Omental fat pad (tissue), 3 donors: ENCODE measurements at regions not wholly inside any gene's neighbourhood (a gene's known extent, or its start where the extent isn't known, plus 50 kb on each side); places are given as distances from the start of the nearest gene placed in this dataset.

ENCODE experiments used
- ATAC-seq: fragments of 150-250 bp; one replicate; pipeline ENCODE4 v1.9.1; 2016; ENCODE audit warnings: mild to moderate bottlenecking, moderate library complexity; ENCODE audit not compliant: low FRiP score
- DNase-seq: peaks from one replicate; pipeline ENCODE4 v3.0.0-alpha.2; 2019; ENCODE audit warnings: low spot score
- TF ChIP-seq, protein P1 (sequence below), 3 donors: fragments of 450-650 bp; IDR thresholded peaks; one replicate each; pipeline ENCODE4 v1.5.1; 2016 to 2017; ENCODE audit warnings: antibody characterized with exemption in 3 of 3, mild to moderate bottlenecking in 3 of 3, moderate library complexity in 2 of 3

DNA sequence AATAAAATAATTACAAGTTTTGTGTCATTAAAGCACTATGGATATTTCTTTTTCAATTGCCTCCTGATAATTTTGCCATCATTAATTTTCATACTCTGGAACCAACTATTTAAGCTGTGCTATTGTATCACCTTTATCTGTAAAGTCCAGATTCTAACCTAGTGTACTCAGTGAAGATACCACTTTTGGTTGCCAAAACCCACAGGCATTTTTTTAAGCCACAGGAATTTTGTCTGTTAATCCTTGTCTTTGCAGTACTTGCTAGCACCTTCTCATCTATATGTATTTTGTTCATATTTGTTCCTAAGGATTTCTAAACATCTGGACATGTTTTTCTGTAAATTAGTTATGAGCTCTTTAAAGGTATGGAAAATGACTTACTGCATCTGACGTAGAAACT, 481.4 kb upstream of the DAB2 start:
- TF ChIP-seq, protein P1, sequence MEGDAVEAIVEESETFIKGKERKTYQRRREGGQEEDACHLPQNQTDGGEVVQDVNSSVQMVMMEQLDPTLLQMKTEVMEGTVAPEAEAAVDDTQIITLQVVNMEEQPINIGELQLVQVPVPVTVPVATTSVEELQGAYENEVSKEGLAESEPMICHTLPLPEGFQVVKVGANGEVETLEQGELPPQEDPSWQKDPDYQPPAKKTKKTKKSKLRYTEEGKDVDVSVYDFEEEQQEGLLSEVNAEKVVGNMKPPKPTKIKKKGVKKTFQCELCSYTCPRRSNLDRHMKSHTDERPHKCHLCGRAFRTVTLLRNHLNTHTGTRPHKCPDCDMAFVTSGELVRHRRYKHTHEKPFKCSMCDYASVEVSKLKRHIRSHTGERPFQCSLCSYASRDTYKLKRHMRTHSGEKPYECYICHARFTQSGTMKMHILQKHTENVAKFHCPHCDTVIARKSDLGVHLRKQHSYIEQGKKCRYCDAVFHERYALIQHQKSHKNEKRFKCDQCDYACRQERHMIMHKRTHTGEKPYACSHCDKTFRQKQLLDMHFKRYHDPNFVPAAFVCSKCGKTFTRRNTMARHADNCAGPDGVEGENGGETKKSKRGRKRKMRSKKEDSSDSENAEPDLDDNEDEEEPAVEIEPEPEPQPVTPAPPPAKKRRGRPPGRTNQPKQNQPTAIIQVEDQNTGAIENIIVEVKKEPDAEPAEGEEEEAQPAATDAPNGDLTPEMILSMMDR (IDR thresholded peaks at IDR 0.05), result no peak
- DNase-seq, result no peak
- no peak for ATAC-seq

DNA sequence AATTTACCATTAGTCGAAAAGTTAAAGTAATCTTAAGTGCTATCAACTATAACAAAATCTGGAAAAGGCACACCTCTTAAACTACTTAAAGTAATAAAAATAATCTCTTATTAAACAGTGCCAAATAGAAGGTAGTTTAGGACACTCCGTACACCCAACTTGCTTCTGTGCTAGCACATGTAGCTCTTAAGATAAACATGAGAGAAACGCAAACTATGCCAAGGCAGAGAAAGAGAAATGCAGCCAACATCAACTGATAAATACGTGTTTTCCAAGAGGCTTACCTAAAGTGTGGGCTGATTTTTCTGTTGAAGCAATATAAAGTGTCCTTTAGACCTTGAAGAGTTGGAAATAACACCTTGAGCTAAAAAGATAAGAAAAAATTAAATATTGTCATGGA, 480.6 kb upstream of the DAB2 start:
- ATAC-seq, result no peak
- TF ChIP-seq, protein P1 (IDR thresholded peaks at IDR 0.05), result no peak

DNA sequence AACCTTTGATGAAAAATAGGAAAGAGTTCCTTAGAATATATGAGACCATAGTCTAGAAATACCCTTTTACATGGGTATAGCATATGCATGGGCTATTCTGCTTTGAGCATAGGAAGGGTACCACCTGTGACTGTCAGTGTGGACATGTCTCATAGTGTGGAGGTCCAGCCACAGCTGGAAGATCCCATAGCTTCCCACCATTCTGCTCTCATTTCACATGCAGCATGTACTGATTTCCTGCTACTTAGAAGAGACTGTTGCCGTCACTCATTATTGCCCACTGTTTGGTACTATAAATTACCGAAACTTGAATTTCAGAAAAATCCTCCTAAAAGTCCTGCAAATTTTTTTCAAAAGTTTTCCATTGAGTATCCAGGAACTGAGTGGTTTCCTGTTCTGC, 477.8 kb upstream of the DAB2 start:
- TF ChIP-seq, protein P1 (IDR thresholded peaks at IDR 0.05), result no peak
- ATAC-seq, result no peak
- DNase-seq, result no peak

More for the DNA sequence above, 480.6 kb upstream of the DAB2 start:
- DNase-seq, result no peak

DNA sequence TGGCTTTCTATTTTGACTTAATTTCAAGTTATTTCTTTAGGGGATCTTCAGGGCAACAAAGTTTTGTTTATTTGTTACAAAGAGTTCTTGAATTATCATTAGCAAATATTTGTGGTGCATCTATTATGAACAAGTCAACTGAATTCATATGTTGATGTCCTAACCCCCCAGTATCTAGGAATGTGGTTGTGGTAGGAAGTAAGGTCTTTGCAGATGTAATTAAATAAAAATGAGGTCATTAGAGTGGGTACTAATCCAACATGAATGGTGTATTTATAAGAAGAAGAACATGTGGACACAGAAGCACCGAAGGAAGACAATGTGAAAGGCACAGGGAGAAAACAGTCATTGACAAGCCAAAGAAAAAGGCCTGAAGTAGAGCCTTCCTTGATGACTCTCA, 474.0 kb upstream of the DAB2 start:
- TF ChIP-seq, protein P1 (IDR thresholded peaks at IDR 0.05), result no peak
- DNase-seq, result no peak
- ATAC-seq, result no peak

DNA sequence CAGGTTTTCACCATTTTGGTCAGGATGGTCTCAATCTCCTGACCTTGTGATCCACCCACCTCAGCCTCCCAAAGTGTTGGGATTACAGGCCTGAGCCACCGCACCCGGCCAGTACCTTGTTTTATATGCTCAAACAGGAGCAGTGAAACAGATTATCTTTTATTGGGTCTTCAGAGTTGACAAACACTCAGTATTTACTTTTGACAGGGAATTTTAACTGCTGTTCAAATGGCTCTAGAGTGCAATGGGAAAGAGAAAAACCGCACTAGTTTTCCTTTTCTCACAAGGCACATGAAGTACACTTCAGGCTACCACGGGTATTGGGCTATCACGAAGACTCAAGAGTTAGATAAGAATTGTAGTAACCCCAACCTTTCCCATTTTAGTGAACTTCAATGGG, 471.9 kb upstream of the DAB2 start:
- TF ChIP-seq, protein P1 (IDR thresholded peaks at IDR 0.05), result no peak
- DNase-seq (no peak), ATAC-seq (no peak)

DNA sequence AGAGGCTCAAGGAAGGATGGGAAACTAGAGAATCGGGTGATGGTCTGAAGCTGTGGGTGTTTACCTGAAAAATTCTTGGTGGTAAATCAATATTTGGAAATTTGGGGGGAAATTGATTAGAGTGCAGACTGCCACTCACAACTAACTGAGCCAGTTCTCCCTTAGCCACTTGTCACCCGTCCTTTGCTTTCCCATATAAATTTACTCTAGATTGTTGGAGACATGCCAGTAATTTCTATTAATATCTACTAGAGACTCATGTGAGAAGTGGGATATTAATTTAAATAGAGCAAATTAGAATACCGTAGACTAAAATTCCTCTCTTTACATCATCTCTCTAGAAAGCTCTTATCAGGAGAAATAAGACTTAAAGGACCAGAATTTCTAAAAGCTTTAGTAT, 471.3 kb upstream of the DAB2 start:
- DNase-seq (no peak), ATAC-seq (no peak)
- TF ChIP-seq, protein P1 (IDR thresholded peaks at IDR 0.05), result no peak

DNA sequence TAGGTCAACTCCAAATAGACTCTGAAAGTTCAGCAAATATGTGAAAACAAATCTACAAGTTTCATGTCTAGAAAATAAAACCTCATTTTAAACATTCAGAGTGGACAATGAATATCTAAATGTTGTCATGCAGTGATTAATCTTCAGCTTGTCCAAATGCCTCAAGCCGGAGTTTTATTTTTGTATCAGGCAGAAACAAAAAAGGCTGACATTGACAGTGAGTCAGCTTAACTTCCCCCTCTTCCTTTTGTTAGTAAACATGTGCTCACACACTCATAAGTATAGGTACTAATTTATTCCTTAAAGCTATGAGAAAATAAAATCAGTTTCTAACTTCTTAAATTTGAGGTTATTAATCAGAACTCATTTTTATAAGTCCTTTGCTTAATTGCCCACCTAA, 467.9 kb upstream of the DAB2 start:
- no peak for DNase-seq
- ATAC-seq, result no peak

More for the DNA sequence above, 467.9 kb upstream of the DAB2 start:
- TF ChIP-seq, protein P1 (IDR thresholded peaks at IDR 0.05), result no peak
